ENCODE measurements at regions not wholly inside any gene's neighbourhood (a gene's known extent, or its start where the extent isn't known, plus 50 kb on each side); places are given as distances from the start of the nearest gene placed in this dataset. TPM values are rescaled to one million over a fixed set of nuclear protein-coding genes. Genes with fewer than 3 reads are reported as not detected.

DNA sequence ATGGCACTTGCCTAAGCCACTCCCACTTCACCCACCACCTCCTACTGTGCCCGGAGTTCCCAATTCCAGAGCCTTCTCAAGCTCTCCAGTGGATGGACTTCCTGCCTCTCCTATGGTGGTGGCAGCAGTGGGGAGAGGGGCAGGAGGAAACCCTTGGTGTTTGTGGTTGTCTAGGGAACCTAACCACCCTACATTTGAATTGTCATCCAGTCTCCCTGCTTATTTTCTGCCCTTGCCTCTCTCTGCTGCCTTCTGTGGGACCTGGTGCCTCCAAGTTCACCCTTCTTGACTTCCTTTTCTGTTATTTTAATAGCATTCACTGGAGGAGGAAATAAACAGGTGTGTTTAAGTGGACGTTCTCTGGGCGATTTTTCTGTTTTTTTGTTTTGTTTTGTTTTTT, 50.0 kb upstream of the HPCAL1 start:
- intact Hi-C loops (cut with micrococcal nuclease) = no loop called here
- no CpG with 5 or more reads among the region's 3 CpGs for WGBS (ENCODE audit: insufficient coverage)
- Histone ChIP-seq H3K4me1 (ENCODE audit: control insufficient read depth in 2 of 2, insufficient read depth in 2 of 2, low read length in 2 of 2) (peaks cover 0 to 4% of the 10 kb centered on the region in 2 donors), H3K79me2 (ENCODE audit: control insufficient read depth, insufficient read depth, low read length) (no peaks in the 10 kb centered on the region), H3K27me3 (replicated peaks in 1 of 4; ENCODE audit: control extremely low read depth in 1 of 4, control insufficient read depth in 3 of 4, insufficient read depth in 4 of 4, low read length in 3 of 4) (peaks cover 0 to 10% (median 0%) of the 10 kb centered on the region in 4 experiments), H3K4me2 (replicated peaks; ENCODE audit: low read depth, low read length, poor library complexity, severe bottlenecking) (no peak overlapping the region), H2AFZ (ENCODE audit: insufficient read depth, low read depth, low read length, poor library complexity, severe bottlenecking) (no peak overlapping the region), H3K9ac (ENCODE audit: low read length) (no peak overlapping the region), H3K36me3 (replicated peaks in 1 of 2; ENCODE audit: control extremely low read depth in 1 of 2, control insufficient read depth in 1 of 2, extremely low read depth in 1 of 2, insufficient read depth in 2 of 2, low read length in 1 of 2) (no peaks in the 10 kb centered on the region), H3K27ac (ENCODE audit: low read length in 2 of 2) (no peak overlapping the region), H3K4me3 (ENCODE audit: control extremely low read depth in 1 of 5, extremely low read depth in 1 of 5, insufficient read depth in 1 of 5, low read depth in 2 of 5, low read length in 4 of 5) (no peak overlapping the region), H3K9me3 (ENCODE audit: control extremely low read depth in 1 of 3, control insufficient read depth in 2 of 3, insufficient read depth in 1 of 3, low read length in 2 of 3) (peaks cover 3 to 19% (median 5%) of the 10 kb centered on the region in 3 donors), H4K20me1 (ENCODE audit: control insufficient read depth, insufficient read depth, low read length, poor library complexity, severe bottlenecking) (no peaks in the 10 kb centered on the region)
- TF ChIP-seq EZH2 (IDR thresholded peaks at IDR 0.05; ENCODE audit: borderline replicate concordance, insufficient read depth, low read depth, low read length, poor library complexity, severe bottlenecking) = no peak
- no peak for TF ChIP-seq CTCF (IDR thresholded peaks at IDR 0.05)
- ATAC-seq (ENCODE audit: low read depth) = no peak
- ChIA-PET POLR2A (interaction anchor here (0.6 kb wide), 1 partner anchor 119 kb away, joined by 6 read pairs; no protein-coding TSS in a partner anchor), CTCF (interaction anchor here (0.6 kb wide), 1 partner anchor 28 kb away, joined by 6 read pairs; no protein-coding TSS in a partner anchor)
- peaks cover 7% of the 10 kb centered on the region for H3K4me1 Mint-ChIP-seq
- peaks cover 6% of the 10 kb centered on the region for H3K27me3 Mint-ChIP-seq
- no peak overlapping the region for H3K4me3 Mint-ChIP-seq
- H3K27ac Mint-ChIP-seq = no peak overlapping the region
- DNase-seq = no peak
- peaks cover 7% of the 10 kb centered on the region for H3K9me3 Mint-ChIP-seq (ENCODE audit: insufficient read depth)

Small RNA genes lying in the stretch of these regions (small RNA-seq; reads per million reads assigned to genes)
- gene MIR4261 (ENCODE audit: insufficient read length, low read depth, low replicate concordance) = not detected

Measured in B cell (primary cell).